ENCODE measurements at regions not wholly inside any gene's neighbourhood (a gene's known extent, or its start where the extent isn't known, plus 50 kb on each side); places are given as distances from the start of the nearest gene placed in this dataset.

- TF ChIP-seq CTCF (IDR thresholded peaks at IDR 0.05) (no peak), REST (IDR thresholded peaks at IDR 0.05; ENCODE audit: insufficient read depth in 1 of 2, low read depth in 2 of 2, low read length in 1 of 2) (no peak), POLR2AphosphoS5 (IDR thresholded peaks at IDR 0.05; ENCODE audit: low read depth, low read length) (no peak)
Measured at GRCh38 chr4:189825466-189825865, 115.2 kb upstream of the FRG1 start.
